Breast epithelium (tissue), 4 donors: ENCODE measurements at regions not wholly inside any gene's neighbourhood (a gene's known extent, or its start where the extent isn't known, plus 50 kb on each side); places are given as distances from the start of the nearest gene placed in this dataset.

Experiments
- DNase-seq, 2 donors: peaks; one replicate each; pipeline ENCODE4 v3.0.0-alpha.2; 2019; ENCODE audit warnings: low spot score in 2 of 2
- H3K27ac ChIP-seq, 2 donors: fragments of 200-600 bp; sonication (generic) in 1 of 2; one replicate each; pipeline ENCODE4 v1.5.1; 2016 to 2019; ENCODE audit warnings: mild to moderate bottlenecking in 1 of 2
- H3K27me3 ChIP-seq, 2 donors: fragments of 200-600 bp; sonication (generic) in 1 of 2; one replicate each; pipeline versions ENCODE4 v1.5.1 to v1.6.0; 2017 to 2019; ENCODE audit warnings: control low read depth in 1 of 2, mild to moderate bottlenecking in 1 of 2
- H3K36me3 ChIP-seq: fragments of 200-600 bp; one replicate; pipeline ENCODE4 v1.5.1; 2019
- H3K4me1 ChIP-seq, 2 donors: fragments of 200-600 bp; sonication (generic); one replicate each; pipeline ENCODE4 v1.5.1; 2016 to 2019; ENCODE audit warnings: control low read depth in 1 of 2
- H3K4me3 ChIP-seq, 3 donors: fragments of 200-600 bp; sonication (generic); 1 replicate in 2 of 3; 2 replicates in 1 of 3; pipeline ENCODE4 v1.5.1; 2016 to 2019; ENCODE audit warnings: mild to moderate bottlenecking in 3 of 3, moderate library complexity in 2 of 3
- H3K9me3 ChIP-seq, 2 donors: fragments of 200-600 bp; sonication (generic) in 1 of 2; one replicate each; pipeline ENCODE4 v1.5.1; 2016 to 2019; ENCODE audit warnings: control low read depth in 1 of 2
- POLR2A ChIP-seq: fragments of 450-650 bp; IDR thresholded peaks from one replicate; pipeline ENCODE4 v1.6.1; 2016; ENCODE audit warnings: antibody characterized with exemption, mild to moderate bottlenecking, moderate library complexity
- POLR2AphosphoS5 ChIP-seq, 3 donors: sonication (generic); formaldehyde crosslinking; IDR thresholded peaks; one replicate each; pipeline ENCODE4 v1.6.1; 2017; ENCODE audit warnings: antibody characterized with exemption in 3 of 3
- intact Hi-C: fragments of 100-400 bp; cut with DNase I; formaldehyde crosslinking; loops from one replicate; pipeline ENCODE4 v1.15.1; 2023; ENCODE audit warnings: low total_unique reads
- TF ChIP-seq, protein P1 (sequence below), 3 donors: fragments of 450-650 bp; IDR thresholded peaks; one replicate each; pipeline ENCODE4 v1.5.1; 2016 to 2017; ENCODE audit warnings: antibody characterized with exemption in 3 of 3, mild to moderate bottlenecking in 3 of 3, moderate library complexity in 3 of 3

DNA sequence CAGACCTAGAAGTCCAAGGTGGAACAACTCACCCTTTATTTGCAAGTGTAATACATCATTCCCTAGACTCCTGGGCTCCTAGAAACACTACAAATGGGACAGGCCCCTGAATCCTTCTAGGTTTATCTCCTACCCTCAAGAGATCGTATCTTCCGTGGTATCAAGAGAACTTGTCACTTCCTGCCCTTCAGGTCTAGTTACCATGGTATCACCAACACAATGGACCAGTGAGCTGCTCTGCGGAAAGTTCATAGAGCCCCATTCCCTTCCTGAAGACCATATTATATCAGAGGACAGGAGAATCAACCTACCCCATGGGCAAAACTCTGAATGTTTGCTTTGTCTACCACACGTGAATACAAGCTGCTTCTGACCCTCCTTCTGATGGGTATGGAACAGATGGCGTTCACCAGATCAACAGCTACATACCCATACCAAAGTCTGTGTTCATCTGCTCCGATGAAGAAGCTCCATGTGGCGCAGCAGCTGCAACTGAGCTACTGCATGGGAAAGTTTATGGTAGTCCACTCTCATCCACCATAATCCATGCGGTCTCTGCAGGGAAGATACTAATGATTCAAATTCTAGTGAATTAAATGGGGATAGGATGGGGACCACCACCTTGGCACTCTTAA is 84.6 kb upstream of the KLF13 start:
- intact Hi-C loops, result no loop called here
- no peak for DNase-seq
- H3K27ac ChIP-seq, result no peak overlapping the region
- H3K9me3 ChIP-seq, result no peaks in the 10 kb centered on the region
- H3K4me1 ChIP-seq, result peaks cover 0 to 2% of the 10 kb centered on the region in 2 donors
- H3K27me3 ChIP-seq, result no peaks in the 10 kb centered on the region
- TF ChIP-seq POLR2A, result no peak
- TF ChIP-seq, protein P1, sequence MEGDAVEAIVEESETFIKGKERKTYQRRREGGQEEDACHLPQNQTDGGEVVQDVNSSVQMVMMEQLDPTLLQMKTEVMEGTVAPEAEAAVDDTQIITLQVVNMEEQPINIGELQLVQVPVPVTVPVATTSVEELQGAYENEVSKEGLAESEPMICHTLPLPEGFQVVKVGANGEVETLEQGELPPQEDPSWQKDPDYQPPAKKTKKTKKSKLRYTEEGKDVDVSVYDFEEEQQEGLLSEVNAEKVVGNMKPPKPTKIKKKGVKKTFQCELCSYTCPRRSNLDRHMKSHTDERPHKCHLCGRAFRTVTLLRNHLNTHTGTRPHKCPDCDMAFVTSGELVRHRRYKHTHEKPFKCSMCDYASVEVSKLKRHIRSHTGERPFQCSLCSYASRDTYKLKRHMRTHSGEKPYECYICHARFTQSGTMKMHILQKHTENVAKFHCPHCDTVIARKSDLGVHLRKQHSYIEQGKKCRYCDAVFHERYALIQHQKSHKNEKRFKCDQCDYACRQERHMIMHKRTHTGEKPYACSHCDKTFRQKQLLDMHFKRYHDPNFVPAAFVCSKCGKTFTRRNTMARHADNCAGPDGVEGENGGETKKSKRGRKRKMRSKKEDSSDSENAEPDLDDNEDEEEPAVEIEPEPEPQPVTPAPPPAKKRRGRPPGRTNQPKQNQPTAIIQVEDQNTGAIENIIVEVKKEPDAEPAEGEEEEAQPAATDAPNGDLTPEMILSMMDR (IDR thresholded peaks at IDR 0.05), result no peak
- no peak for TF ChIP-seq POLR2AphosphoS5 (IDR thresholded peaks at IDR 0.05)
- no peak overlapping the region for H3K4me3 ChIP-seq
- H3K36me3 ChIP-seq, result no peaks in the 10 kb centered on the region

DNA sequence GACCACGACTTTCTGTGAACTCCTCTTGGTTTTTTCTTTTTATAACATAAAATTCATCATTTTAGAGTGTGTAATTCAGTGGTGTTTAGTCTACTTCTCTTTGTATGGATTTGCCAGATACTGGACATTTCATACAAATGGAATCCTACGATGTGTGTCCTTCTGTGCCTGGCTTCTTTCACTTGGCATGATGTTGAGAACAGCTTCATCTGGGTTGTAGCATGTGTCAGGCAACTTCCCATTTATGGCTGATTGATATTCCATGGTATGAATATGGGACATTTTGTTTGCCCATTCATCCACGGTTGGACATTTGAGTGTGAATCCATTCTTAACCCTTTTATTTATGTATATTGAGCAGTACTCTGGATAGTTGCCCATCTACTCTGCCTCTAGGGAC is 82.7 kb upstream of the KLF13 start:
- Histone ChIP-seq H3K27ac (no peak overlapping the region), H3K36me3 (no peaks in the 10 kb centered on the region), H3K4me3 (no peak overlapping the region), H3K4me1 (no peaks in the 10 kb centered on the region), H3K9me3 (no peaks in the 10 kb centered on the region), H3K27me3 (no peaks in the 10 kb centered on the region)
- DNase-seq, result no peak
- TF ChIP-seq, protein P1 (IDR thresholded peaks at IDR 0.05), result no peak
- TF ChIP-seq POLR2AphosphoS5 (IDR thresholded peaks at IDR 0.05), result no peak
- no peak for TF ChIP-seq POLR2A
- intact Hi-C loops, result no loop called here

DNA sequence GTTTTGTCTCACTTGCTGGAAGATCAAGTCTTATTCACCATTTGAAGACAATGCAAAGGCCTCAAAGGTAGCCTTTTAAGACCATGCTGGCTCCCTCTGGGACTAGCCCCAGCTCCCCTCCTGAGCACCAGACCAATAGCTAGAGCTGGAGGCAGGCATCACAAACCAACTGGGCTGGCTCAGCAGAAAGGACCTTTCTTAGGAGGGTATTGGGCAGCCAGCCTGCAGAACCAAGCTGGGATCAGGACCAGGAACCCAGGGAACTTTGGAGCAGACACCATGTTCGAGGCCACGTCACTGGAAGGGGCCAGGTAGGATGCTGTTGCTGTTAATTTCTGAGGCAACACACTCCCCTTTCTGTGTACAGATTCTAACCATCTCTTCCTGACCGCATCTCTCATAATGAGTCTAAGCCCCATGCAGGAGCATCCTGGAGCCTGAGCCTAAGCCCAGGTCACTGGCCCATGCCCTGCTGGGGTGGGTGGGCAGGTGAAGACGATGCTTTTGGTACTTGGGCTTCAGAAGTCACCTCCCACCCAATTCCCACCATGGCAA is 81.4 kb upstream of the KLF13 start:
- Histone ChIP-seq H3K9me3 (no peaks in the 10 kb centered on the region), H3K27me3 (no peaks in the 10 kb centered on the region), H3K4me1 (no peaks in the 10 kb centered on the region), H3K36me3 (no peaks in the 10 kb centered on the region), H3K27ac (no peak overlapping the region), H3K4me3 (no peak overlapping the region)
- peak in 1 of 2 donors; percentile 15 for DNase-seq
- intact Hi-C loops, result no loop called here
- no peak for TF ChIP-seq POLR2AphosphoS5 (IDR thresholded peaks at IDR 0.05)
- TF ChIP-seq, protein P1 (IDR thresholded peaks at IDR 0.05), result no peak
- no peak for TF ChIP-seq POLR2A

DNA sequence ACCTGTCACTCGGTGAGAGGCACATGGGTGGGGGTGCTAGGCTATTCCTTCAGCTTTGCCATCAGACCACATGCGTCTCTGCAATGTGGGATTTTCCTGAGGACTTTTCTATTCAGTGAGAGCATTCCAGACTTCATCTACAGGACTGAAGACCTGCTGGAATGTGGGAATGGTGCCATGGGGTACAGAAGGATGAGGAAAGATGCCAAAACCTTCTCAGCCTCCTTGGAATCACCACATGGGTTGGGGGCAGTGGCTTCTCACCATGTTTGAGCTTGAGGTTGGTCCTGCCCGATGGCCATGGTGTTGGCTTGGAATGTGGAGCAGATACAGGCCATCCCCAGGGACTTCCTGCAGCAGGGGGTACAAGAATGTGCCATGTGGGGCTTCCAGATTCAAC is 80.9 kb upstream of the KLF13 start:
- no peak for DNase-seq
- no peak overlapping the region for H3K27ac ChIP-seq
- intact Hi-C loops, result no loop called here

DNA sequence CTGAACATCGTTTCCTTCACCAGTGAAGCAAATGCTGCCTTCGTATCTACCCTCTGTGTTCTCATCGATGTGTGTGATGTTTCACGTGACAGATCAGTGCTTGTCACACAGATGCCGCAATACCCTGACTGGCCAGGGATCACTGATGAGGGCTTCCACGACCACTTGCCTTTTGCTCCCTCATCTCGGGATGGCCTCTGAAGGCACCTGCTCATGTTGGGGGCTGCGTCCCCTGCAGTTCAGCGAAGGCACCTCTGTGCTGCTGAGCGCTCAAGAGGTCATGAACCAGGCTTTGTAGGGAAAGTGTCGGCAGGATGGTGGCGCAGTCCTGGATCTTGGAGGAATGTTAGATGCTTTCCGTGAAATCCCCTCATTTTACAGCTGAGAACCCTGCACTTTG is 79.2 kb upstream of the KLF13 start:
- TF ChIP-seq, protein P1 (IDR thresholded peaks at IDR 0.05), result no peak
- TF ChIP-seq POLR2A (no peak), POLR2AphosphoS5 (IDR thresholded peaks at IDR 0.05) (no peak)
- DNase-seq, result no peak

More for the DNA sequence above, 80.9 kb upstream of the KLF13 start:
- Histone ChIP-seq H3K4me1 (no peaks in the 10 kb centered on the region), H3K36me3 (no peaks in the 10 kb centered on the region), H3K27me3 (no peaks in the 10 kb centered on the region), H3K4me3 (no peak overlapping the region), H3K9me3 (no peaks in the 10 kb centered on the region)
- TF ChIP-seq POLR2A (no peak), POLR2AphosphoS5 (IDR thresholded peaks at IDR 0.05) (no peak)
- TF ChIP-seq, protein P1 (IDR thresholded peaks at IDR 0.05), result no peak

More for the DNA sequence above, 79.2 kb upstream of the KLF13 start:
- intact Hi-C loops, result no loop called here
- no peaks in the 10 kb centered on the region for H3K9me3 ChIP-seq
- no peak overlapping the region for H3K4me3 ChIP-seq
- no peaks in the 10 kb centered on the region for H3K4me1 ChIP-seq
- no peaks in the 10 kb centered on the region for H3K36me3 ChIP-seq
- H3K27ac ChIP-seq, result no peak overlapping the region
- H3K27me3 ChIP-seq, result no peaks in the 10 kb centered on the region
